ENCODE measurements at regions not wholly inside any gene's neighbourhood (a gene's known extent, or its start where the extent isn't known, plus 50 kb on each side); places are given as distances from the start of the nearest gene placed in this dataset.

DNA sequence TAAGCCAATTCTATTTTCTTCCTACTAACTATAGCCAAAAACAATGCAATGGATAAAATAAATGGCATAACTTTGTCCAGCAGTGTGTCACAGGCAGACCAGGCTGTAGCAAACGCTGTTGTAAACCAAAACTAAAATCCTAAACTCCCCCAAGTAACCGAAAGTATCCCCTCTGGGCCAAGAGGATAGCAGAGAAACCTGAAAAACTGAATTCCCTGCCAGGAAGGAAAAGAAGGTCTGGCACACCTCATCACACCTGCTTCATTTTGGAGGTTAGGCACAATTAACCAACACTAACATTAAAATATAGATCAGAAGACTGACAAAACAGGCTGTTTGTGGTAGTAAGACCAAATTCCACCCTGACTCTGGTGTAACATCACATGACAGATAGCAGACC lies 356.8 kb upstream of the C1orf87 start:
- DNase-seq (ENCODE audit: low read depth) = no peak

- DNase-seq (ENCODE audit: low read depth) = no peak
These were observed 354.6 kb upstream of the C1orf87 start for GRCh38 chr1:60428127-60428526.

GRCh38 chr1:60427701-60428100 lies 354.1 kb upstream of the C1orf87 start:
- DNase-seq (ENCODE audit: low read depth) = no peak

GRCh38 chr1:60427194-60427593 lies 353.6 kb upstream of the C1orf87 start:
- no peak for DNase-seq (ENCODE audit: low read depth)

DNA sequence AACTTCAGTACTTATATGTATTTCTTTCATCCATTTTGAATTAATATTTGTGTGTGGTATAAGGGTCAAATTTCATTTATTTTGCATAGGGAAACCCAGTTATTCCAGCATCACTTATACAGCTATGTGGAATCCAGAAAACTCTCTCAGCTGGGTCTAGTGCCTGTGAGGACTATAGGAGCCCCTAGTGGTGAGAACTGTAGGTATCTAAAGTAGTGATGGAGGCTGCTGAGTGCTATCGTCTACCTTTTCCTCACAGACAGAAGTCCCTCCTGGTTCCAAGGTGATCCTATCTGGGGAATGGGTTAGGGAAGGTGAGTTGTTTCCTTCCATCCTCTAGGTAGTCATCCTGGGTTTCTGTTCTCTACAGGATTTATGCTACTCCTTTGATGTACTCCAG lies 352.0 kb upstream of the C1orf87 start:
- no peak for DNase-seq (ENCODE audit: low read depth)

DNA sequence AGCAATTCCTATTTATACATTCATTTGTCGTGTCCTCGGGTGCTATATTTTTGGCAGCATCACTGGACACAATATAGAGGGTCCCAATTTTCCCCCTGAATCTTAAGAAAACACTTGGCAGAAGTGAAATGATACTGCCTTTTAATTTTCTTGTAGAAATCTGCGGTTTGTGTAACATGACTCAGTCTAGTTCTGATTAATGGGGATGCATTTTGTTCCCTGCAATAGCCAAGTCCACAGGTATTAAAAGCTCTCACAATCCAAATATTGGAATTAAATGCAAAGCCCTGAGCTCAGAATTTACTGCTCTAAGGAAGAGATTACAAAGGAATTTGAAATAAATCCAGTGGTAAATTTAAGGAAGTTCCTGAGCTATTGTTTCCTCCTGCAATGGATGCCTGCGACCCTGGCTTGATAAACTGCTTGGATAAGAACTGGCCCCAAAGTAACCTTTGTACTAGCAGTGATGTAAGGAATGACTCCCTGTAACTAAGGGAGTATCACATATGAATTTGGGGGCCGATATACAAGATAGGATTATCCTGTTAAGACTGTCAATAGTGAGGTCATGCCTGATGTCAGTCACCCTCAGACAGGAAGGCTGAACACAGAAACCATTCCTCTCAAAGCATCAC lies 349.7 kb upstream of the C1orf87 start:
- no peak for DNase-seq (ENCODE audit: low read depth)

GRCh38 chr1:60421965-60422364 lies 348.4 kb upstream of the C1orf87 start:
- DNase-seq (ENCODE audit: low read depth) = no peak

GRCh38 chr1:60419023-60419422 lies 345.5 kb upstream of the C1orf87 start:
- DNase-seq (ENCODE audit: low read depth) = no peak

- no peak for DNase-seq (ENCODE audit: low read depth)
These were observed 342.1 kb upstream of the C1orf87 start for GRCh38 chr1:60415696-60416095.

DNA sequence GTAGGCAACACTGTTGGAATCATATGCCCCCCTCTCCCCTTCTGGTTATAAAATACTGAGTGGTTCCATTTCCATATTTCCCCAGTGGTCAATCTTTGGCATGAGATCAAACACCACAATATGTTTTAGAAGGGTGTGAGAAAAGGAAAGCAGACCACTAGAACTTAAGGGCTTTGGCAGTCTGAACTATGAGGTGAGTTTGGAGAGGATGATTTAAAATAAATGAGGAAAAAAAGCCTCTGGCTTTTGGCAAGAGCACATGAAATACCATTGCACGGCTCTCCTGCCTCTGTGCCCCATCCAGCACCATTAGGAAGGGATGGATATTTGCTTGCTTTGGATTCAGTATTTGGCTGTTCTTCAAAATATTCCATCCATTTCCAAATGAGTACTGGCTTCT lies 339.5 kb upstream of the C1orf87 start:
- DNase-seq (ENCODE audit: low read depth) = no peak

GRCh38 chr1:60411591-60411990 lies 338.0 kb upstream of the C1orf87 start:
- DNase-seq (ENCODE audit: low read depth) = no peak

DNA sequence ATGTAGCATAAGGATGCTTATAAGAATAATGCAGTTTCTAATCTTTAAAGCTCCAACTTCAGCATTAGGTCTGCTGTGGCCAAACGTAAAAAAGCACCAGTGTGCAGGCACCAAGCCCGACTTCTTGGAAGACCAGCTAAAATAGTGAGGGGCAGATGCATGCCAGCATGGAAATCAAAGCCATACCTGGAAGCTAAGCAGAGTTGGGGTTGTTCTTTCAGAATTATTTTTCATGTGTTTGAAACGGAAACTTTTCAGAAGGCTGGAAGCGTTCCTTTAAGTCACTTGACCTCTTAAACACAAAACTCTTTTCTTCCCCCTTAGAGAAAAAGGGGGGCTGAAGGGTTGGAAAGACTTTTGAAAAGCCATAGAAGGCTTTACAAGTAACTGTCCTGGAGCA lies 329.2 kb upstream of the C1orf87 start:
- no peak for DNase-seq (ENCODE audit: low read depth)

DNA sequence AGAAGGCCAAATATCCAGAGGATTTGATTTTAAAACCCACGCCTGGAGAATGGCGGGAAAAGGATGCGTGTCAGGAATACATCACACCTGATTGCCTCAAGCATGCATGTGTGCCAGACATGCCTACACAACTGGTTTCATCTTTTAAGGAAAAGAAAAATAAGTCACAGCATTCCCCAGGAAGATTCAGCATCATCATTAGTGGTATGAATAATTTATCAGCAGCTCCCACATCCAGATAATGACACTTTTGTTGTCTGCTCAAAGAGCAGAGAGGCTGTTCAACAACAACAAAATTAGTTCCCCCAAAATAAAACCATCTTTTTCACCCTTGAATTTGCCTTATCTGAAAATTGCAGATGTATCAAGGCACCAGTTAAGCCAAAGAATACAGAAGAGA lies 328.6 kb upstream of the C1orf87 start:
- DNase-seq (ENCODE audit: low read depth) = no peak

GRCh38 chr1:60394436-60394835 lies 320.9 kb upstream of the C1orf87 start:
- DNase-seq (ENCODE audit: low read depth) = no peak

- no peak for DNase-seq (ENCODE audit: low read depth)
These were observed 317.2 kb upstream of the C1orf87 start for GRCh38 chr1:60390593-60391282.

GRCh38 chr1:60388092-60388987 lies 314.8 kb upstream of the C1orf87 start:
- DNase-seq (ENCODE audit: low read depth) = no peak

DNA sequence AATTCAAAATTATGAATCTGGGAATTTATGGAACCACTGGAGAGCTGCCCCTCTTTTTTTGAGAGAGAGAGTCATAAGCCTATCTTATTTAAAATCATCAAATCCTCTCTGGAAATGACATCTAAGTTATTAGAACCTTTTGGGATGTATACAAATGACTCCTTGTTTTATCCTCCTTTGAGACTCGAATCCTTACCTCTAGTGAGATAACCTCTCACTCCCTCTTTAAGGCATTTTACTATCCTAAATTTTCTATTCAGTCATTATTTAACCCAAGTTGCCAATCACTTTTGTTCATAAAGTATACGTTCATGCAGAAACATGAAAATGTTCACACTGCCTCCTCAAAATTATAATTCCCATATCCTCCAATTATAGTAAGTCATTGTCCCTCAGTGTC lies 313.6 kb upstream of the C1orf87 start:
- DNase-seq (ENCODE audit: low read depth) = no peak

GRCh38 chr1:60386249-60386648 lies 312.7 kb upstream of the C1orf87 start:
- DNase-seq (ENCODE audit: low read depth) = no peak

- no peak for DNase-seq (ENCODE audit: low read depth)
These were observed 302.6 kb upstream of the C1orf87 start for GRCh38 chr1:60376196-60376595.

DNA sequence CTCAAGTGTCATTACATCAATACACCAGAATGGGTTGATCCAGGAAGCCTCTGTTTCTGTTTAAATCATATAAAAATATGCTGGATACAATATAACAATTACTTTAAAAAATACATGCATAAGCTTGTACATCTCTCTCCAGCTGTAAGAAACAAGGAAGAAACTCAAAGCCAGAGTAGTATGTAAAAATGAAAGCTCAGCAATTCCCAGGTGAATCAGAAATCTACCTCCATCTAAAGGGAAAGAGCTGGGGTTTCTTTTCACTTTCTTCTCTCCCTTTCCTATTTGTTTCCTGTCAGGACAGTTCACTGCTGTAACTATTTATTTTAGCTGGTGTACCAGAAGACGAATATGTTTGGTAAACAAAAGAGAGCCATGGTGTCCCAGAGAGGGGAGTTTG lies 301.0 kb upstream of the C1orf87 start:
- no peak for DNase-seq (ENCODE audit: low read depth)

GRCh38 chr1:60367532-60367931 lies 294.0 kb upstream of the C1orf87 start:
- DNase-seq (ENCODE audit: low read depth) = no peak

GRCh38 chr1:60359431-60359830 lies 285.9 kb upstream of the C1orf87 start:
- DNase-seq (ENCODE audit: low read depth) = no peak

DNA sequence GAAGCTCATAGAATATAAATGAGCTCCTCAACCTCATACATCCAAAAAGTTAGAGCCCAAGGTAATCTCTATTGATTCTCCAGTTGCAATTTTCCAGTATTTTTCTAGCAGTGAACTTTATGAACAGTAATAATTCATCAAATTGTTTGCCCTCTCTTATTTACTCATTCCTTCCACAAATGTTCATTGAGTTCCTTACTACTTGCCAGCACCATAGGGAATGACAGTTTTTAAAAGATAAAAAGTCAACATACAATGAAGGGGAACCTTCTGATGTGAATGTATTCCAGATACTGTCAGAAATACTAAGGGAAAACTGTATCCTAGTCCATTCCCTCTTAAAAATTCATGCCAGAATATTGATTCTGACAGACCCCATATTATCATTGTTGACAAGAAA lies 277.0 kb upstream of the C1orf87 start:
- no peak for DNase-seq (ENCODE audit: low read depth)
